A673 (cell line): ENCODE measurements at regions not wholly inside any gene's neighbourhood (a gene's known extent, or its start where the extent isn't known, plus 50 kb on each side); places are given as distances from the start of the nearest gene placed in this dataset.
"Not testable (repeated sequence)": the region's sequence is repeated elsewhere in the genome, so short reads cannot be mapped to it uniquely, and the experiment has no call there.

Source experiments
- BruUV-seq: library from RNA; stranded (reverse); fragments of 400-500 nt; replicated peaks from 2 replicates; lab custom pipeline; 2021; lab: Mats Ljungman, UMichigan
- CTCF ChIA-PET: fragments of 300-600 bp; sonication (Branson Sonifier 250); formaldehyde crosslinking; loops from one replicate; lab custom pipeline; 2022; ENCODE audit warnings: antibody characterized with exemption; lab: Charles Lee
- POLR2A ChIA-PET: fragments of 300-600 bp; sonication (Branson Sonifier 250); formaldehyde crosslinking; loops from one replicate; lab custom pipeline; 2022; ENCODE audit warnings: antibody characterized with exemption; ENCODE audit not compliant: low non-redundant PET; lab: Charles Lee
- DNase-seq: peaks from one replicate; pipeline ENCODE4 v3.0.0-alpha.2; 2015; ENCODE audit warnings: low spot score
- H3K27ac ChIP-seq: fragments of 200-600 bp; sonication (generic); 2 replicates; pipeline ENCODE4 v1.5.1; 2016; ENCODE audit warnings: mixed run types, low read depth, mild to moderate bottlenecking, mixed read lengths, antibody characterized with exemption, low read length; ENCODE audit not compliant: poor library complexity, severe bottlenecking
- H3K27me3 ChIP-seq: fragments of 200-600 bp; sonication (generic); replicated peaks from 2 replicates; pipeline ENCODE4 v1.6.1; 2017; ENCODE audit warnings: mixed run types, low read depth, mild to moderate bottlenecking, mixed read lengths, antibody characterized with exemption, low read length; ENCODE audit not compliant: insufficient read depth, poor library complexity
- H3K36me3 ChIP-seq: fragments of 200-600 bp; sonication (generic); 2 replicates; pipeline ENCODE4 v1.6.1; 2016; ENCODE audit warnings: mixed run types, mild to moderate bottlenecking, mixed read lengths, antibody characterized with exemption, low read length; ENCODE audit not compliant: insufficient read depth, poor library complexity, severe bottlenecking
- H3K4me1 ChIP-seq: fragments of 200-600 bp; sonication (generic); 2 replicates; pipeline ENCODE4 v1.6.1; 2017; ENCODE audit warnings: mixed run types, mild to moderate bottlenecking, mixed read lengths, antibody characterized with exemption, low read length; ENCODE audit not compliant: insufficient read depth, poor library complexity, severe bottlenecking
- H3K4me3 ChIP-seq: fragments of 200-600 bp; sonication (generic); 2 replicates; pipeline ENCODE4 v1.5.1; 2016; ENCODE audit warnings: low read depth, mixed run types, mild to moderate bottlenecking, mixed read lengths, low read length; ENCODE audit not compliant: poor library complexity, severe bottlenecking
- H3K9me3 ChIP-seq: fragments of 200-600 bp; sonication (generic); 2 replicates; pipeline ENCODE4 v1.6.1; 2016; ENCODE audit warnings: mixed run types, low read depth, mild to moderate bottlenecking, mixed read lengths, antibody characterized with exemption, low read length; ENCODE audit not compliant: poor library complexity, severe bottlenecking
- intact Hi-C: fragments of 100-400 bp; cut with micrococcal nuclease; formaldehyde crosslinking; loops from one replicate; pipeline ENCODE4 v1.10.0; 2022; ENCODE audit not compliant: unreplicated experiment

DNA sequence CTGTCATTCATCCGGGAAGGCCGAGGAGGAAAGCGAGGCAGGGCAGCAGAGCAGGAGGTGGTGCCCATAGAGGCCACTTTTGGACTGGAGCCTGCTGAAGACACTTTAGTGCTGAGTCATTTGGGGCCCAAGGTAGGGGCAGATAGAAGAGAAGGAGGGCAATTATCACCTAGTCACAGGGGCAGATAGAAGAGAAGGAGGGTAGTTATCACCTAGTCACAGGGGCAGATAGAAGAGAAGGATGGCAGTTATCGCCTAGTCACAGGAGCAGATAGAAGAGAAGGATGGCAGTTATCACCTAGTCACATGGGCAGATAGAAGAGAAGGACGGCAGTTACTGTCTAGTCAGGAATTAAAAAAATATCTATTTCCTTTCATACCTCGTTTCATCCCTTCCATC lies 1372.6 kb downstream of the FOXD4L5 start:
- POLR2A ChIA-PET, intact Hi-C loops, H3K4me3 ChIP-seq, H3K9me3 ChIP-seq, BruUV-seq, DNase-seq, H3K27ac ChIP-seq, H3K27me3 ChIP-seq, CTCF ChIA-PET, H3K36me3 ChIP-seq, H3K4me1 ChIP-seq: not testable (repeated sequence)

- H3K27me3 ChIP-seq, H3K27ac ChIP-seq, H3K4me1 ChIP-seq, CTCF ChIA-PET, BruUV-seq, DNase-seq, H3K4me3 ChIP-seq, H3K9me3 ChIP-seq, POLR2A ChIA-PET, H3K36me3 ChIP-seq, intact Hi-C loops: not testable (repeated sequence)
Observed at GRCh38 chr9:63909076-63909475, 1375.9 kb downstream of the FOXD4L5 start.

- H3K4me1 ChIP-seq, H3K27me3 ChIP-seq, intact Hi-C loops, BruUV-seq, H3K27ac ChIP-seq, POLR2A ChIA-PET, H3K9me3 ChIP-seq, DNase-seq, CTCF ChIA-PET, H3K4me3 ChIP-seq, H3K36me3 ChIP-seq: not testable (repeated sequence)
Observed at GRCh38 chr9:63899637-63900190, 1385.3 kb downstream of the FOXD4L5 start.

DNA sequence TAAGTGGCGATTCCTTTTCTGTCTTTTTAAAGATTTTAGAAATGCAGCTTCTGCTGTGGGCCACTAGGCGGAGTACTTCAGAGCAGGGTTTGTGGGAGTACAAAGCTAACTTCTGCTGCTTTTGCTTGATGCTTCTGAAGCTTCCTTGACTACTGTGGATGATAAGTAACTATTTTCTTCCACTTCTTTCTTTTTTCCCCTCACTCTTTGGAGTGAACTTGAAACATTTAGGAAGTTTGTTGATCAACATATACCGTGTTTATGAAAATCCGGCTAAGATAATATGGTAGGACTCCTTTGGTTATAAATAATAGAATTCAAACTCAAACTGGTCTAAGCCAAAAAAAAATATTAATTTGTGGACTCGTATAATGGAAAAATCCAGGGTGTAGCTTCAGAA lies 1403.6 kb downstream of the FOXD4L5 start:
- intact Hi-C loops, result not testable (repeated sequence)

GRCh38 chr9:63876380-63876779 lies 1408.6 kb downstream of the FOXD4L5 start:
- CTCF ChIA-PET, H3K27ac ChIP-seq, H3K36me3 ChIP-seq, H3K4me1 ChIP-seq, BruUV-seq, DNase-seq, H3K4me3 ChIP-seq, intact Hi-C loops, H3K9me3 ChIP-seq, POLR2A ChIA-PET, H3K27me3 ChIP-seq: not testable (repeated sequence)

More for the DNA sequence above, 1403.6 kb downstream of the FOXD4L5 start:
- H3K4me1 ChIP-seq, H3K36me3 ChIP-seq, POLR2A ChIA-PET, H3K27me3 ChIP-seq, H3K4me3 ChIP-seq, CTCF ChIA-PET, H3K27ac ChIP-seq, H3K9me3 ChIP-seq, BruUV-seq, DNase-seq: not testable (repeated sequence)
